ENCODE measurements at regions not wholly inside any gene's neighbourhood (a gene's known extent, or its start where the extent isn't known, plus 50 kb on each side); places are given as distances from the start of the nearest gene placed in this dataset.

GRCh38 chrX:42149765-42150164 lies 226.4 kb upstream of the CASK start:
- no peak for DNase-seq

- DNase-seq: no peak
Observed at GRCh38 chrX:42149281-42149680, 225.9 kb upstream of the CASK start.

GRCh38 chrX:42143866-42144592 lies 220.7 kb upstream of the CASK start:
- DNase-seq: no peak

- no peak for DNase-seq
Observed at GRCh38 chrX:42140320-42140719, 217.0 kb upstream of the CASK start.

- no peak for DNase-seq
Observed at GRCh38 chrX:42135583-42136228, 212.4 kb upstream of the CASK start.

- no peak for DNase-seq
Observed at GRCh38 chrX:42131856-42132255, 208.5 kb upstream of the CASK start.

GRCh38 chrX:42129022-42129940 lies 205.9 kb upstream of the CASK start:
- no peak for DNase-seq

- DNase-seq: no peak
Observed at GRCh38 chrX:42128587-42128986, 205.2 kb upstream of the CASK start.

GRCh38 chrX:42128020-42128419 lies 204.7 kb upstream of the CASK start:
- peak; percentile 24 for DNase-seq

GRCh38 chrX:42127563-42127962 lies 204.2 kb upstream of the CASK start:
- no peak for DNase-seq

- DNase-seq: no peak
Observed at GRCh38 chrX:42123369-42123768, 200.0 kb upstream of the CASK start.

GRCh38 chrX:42119076-42119475 lies 195.7 kb upstream of the CASK start:
- DNase-seq: no peak

GRCh38 chrX:42117318-42117717 lies 194.0 kb upstream of the CASK start:
- no peak for DNase-seq

- DNase-seq: no peak
Observed at GRCh38 chrX:42109428-42109827, 186.1 kb upstream of the CASK start.

GRCh38 chrX:42107495-42108488 lies 184.4 kb upstream of the CASK start:
- DNase-seq: no peak

GRCh38 chrX:42106556-42106955 lies 183.2 kb upstream of the CASK start:
- no peak for DNase-seq

GRCh38 chrX:42102586-42103282 lies 179.4 kb upstream of the CASK start:
- DNase-seq: no peak

GRCh38 chrX:42098900-42099299 lies 175.5 kb upstream of the CASK start:
- no peak for DNase-seq

GRCh38 chrX:42097486-42097885 lies 174.1 kb upstream of the CASK start:
- no peak for DNase-seq

- no peak for DNase-seq
Observed at GRCh38 chrX:42096265-42096920, 173.0 kb upstream of the CASK start.

- DNase-seq: no peak
Observed at GRCh38 chrX:42094218-42094617, 170.9 kb upstream of the CASK start.
